H9 (cell line): ENCODE measurements at regions not wholly inside any gene's neighbourhood (a gene's known extent, or its start where the extent isn't known, plus 50 kb on each side); places are given as distances from the start of the nearest gene placed in this dataset.

ENCODE experiments used
- DNase-seq: peaks from one replicate; pipeline ENCODE4 v3.0.0-alpha.2; 2017
- H2AFZ ChIP-seq: one replicate; pipeline ENCODE4 v1.6.1; 2013; ENCODE audit warnings: mild to moderate bottlenecking, low read length, control low read depth, moderate library complexity
- H2AK5ac ChIP-seq: 2 replicates; pipeline ENCODE4 v1.6.1; 2013; ENCODE audit warnings: low read length, control low read depth, mixed read lengths; ENCODE audit not compliant: insufficient read length
- H2BK120ac ChIP-seq: one replicate; pipeline ENCODE4 v1.6.1; 2013; ENCODE audit warnings: low read depth, mild to moderate bottlenecking, low read length, control low read depth, inconsistent platforms; ENCODE audit not compliant: poor library complexity, severe bottlenecking
- H2BK12ac ChIP-seq: 2 replicates; pipeline ENCODE4 v1.6.1; 2013; ENCODE audit warnings: low read length, control low read depth, mixed read lengths, low read depth; ENCODE audit not compliant: insufficient read length
- H2BK15ac ChIP-seq: 2 replicates; pipeline ENCODE4 v1.6.1; 2013; ENCODE audit warnings: low read depth, low read length, control low read depth
- H2BK20ac ChIP-seq: one replicate; pipeline ENCODE4 v1.6.1; 2013; ENCODE audit warnings: low read depth, mild to moderate bottlenecking, low read length, control low read depth, inconsistent platforms; ENCODE audit not compliant: poor library complexity, severe bottlenecking
- H2BK5ac ChIP-seq: 2 replicates; pipeline ENCODE4 v1.6.1; 2013; ENCODE audit warnings: low read length, control low read depth, mixed read lengths; ENCODE audit not compliant: insufficient read length
- H3K14ac ChIP-seq: 2 replicates; pipeline ENCODE4 v1.6.1; 2013; ENCODE audit warnings: low read length, control low read depth; ENCODE audit not compliant: insufficient read depth
- H3K18ac ChIP-seq: 2 replicates; pipeline ENCODE4 v1.6.1; 2013; ENCODE audit warnings: low read depth, mild to moderate bottlenecking, mixed read lengths, low read length, control low read depth; ENCODE audit not compliant: insufficient read length
- H3K23ac ChIP-seq: 2 replicates; pipeline ENCODE4 v1.6.1; 2013; ENCODE audit warnings: low read length, control low read depth, mixed read lengths, low read depth; ENCODE audit not compliant: insufficient read length
- H3K23me2 ChIP-seq: 2 replicates; pipeline ENCODE4 v1.6.1; 2013; ENCODE audit warnings: low read depth, mild to moderate bottlenecking, mixed read lengths, low read length, control low read depth; ENCODE audit not compliant: insufficient read length, poor library complexity, severe bottlenecking
- H3K27ac ChIP-seq: 2 replicates; pipeline ENCODE4 v1.5.1; 2013; ENCODE audit warnings: low read length, control low read depth, mixed read lengths, low read depth; ENCODE audit not compliant: insufficient read length
- H3K27me3 ChIP-seq: 2 replicates; pipeline ENCODE4 v1.6.1; 2013; ENCODE audit warnings: low read length, control low read depth, inconsistent platforms; ENCODE audit not compliant: insufficient read depth
- H3K4ac ChIP-seq: 2 replicates; pipeline ENCODE4 v1.6.1; 2013; ENCODE audit warnings: low read depth, mild to moderate bottlenecking, control low read depth, inconsistent platforms, low read length, moderate library complexity
- H3K4me1 ChIP-seq: 2 replicates; pipeline ENCODE4 v1.6.1; 2013; ENCODE audit warnings: low read length, control low read depth, inconsistent platforms; ENCODE audit not compliant: insufficient read depth
- H3K4me2 ChIP-seq: 2 replicates; pipeline ENCODE4 v1.6.1; 2013; ENCODE audit warnings: low read length, control low read depth, mixed read lengths; ENCODE audit not compliant: insufficient read length, insufficient read depth
- H3K56ac ChIP-seq: 2 replicates; pipeline ENCODE4 v1.6.1; 2013; ENCODE audit warnings: low read depth, mild to moderate bottlenecking, mixed read lengths, low read length, control low read depth; ENCODE audit not compliant: insufficient read length
- H3K79me1 ChIP-seq: 2 replicates; pipeline ENCODE4 v1.6.1; 2013; ENCODE audit warnings: low read depth, mild to moderate bottlenecking, moderate library complexity, low read length, control low read depth, inconsistent platforms; ENCODE audit not compliant: insufficient read depth, poor library complexity, severe bottlenecking
- H3K79me2 ChIP-seq: 2 replicates; pipeline ENCODE4 v1.6.1; 2013; ENCODE audit warnings: low read length, control low read depth, inconsistent platforms; ENCODE audit not compliant: insufficient read depth
- H3K9ac ChIP-seq: 2 replicates; pipeline ENCODE4 v1.6.1; 2013; ENCODE audit warnings: low read length, control low read depth, mixed read lengths; ENCODE audit not compliant: insufficient read length; ENCODE audit errors: extremely low read depth
- H3K9me3 ChIP-seq: one replicate; pipeline ENCODE4 v1.6.1; 2013; ENCODE audit warnings: low read depth, low read length, inconsistent platforms; ENCODE audit not compliant: control insufficient read depth
- H3T11ph ChIP-seq: one replicate; pipeline ENCODE4 v1.6.1; 2013; ENCODE audit warnings: mild to moderate bottlenecking, low read length, control low read depth, inconsistent platforms
- H4K20me1 ChIP-seq: one replicate; pipeline ENCODE4 v1.6.1; 2013; ENCODE audit not compliant: control insufficient read depth, insufficient read length, insufficient read depth
- H4K5ac ChIP-seq: 2 replicates; pipeline ENCODE4 v1.6.1; 2013; ENCODE audit warnings: low read depth, mild to moderate bottlenecking, mixed read lengths, low read length, control low read depth; ENCODE audit not compliant: insufficient read length
- H4K8ac ChIP-seq: replicated peaks from 2 replicates; pipeline ENCODE4 v1.6.1; 2013; ENCODE audit warnings: low read length, control low read depth, mixed read lengths, low read depth; ENCODE audit not compliant: insufficient read length
- H4K91ac ChIP-seq: 2 replicates; pipeline ENCODE4 v1.6.1; 2013; ENCODE audit warnings: low read depth, mild to moderate bottlenecking, moderate library complexity, mixed read lengths, low read length, control low read depth; ENCODE audit not compliant: insufficient read length
- H3K27ac Mint-ChIP-seq, 3 experiments: 2 replicates in 2 of 3; 3 replicates in 1 of 3; pipeline ENCODE4 v1.8.0; 2020 to 2021; ENCODE audit warnings: mixed read lengths in 3 of 3, mild to moderate bottlenecking in 1 of 3, moderate library complexity in 1 of 3
- H3K27me3 Mint-ChIP-seq: 2 replicates; pipeline ENCODE4 v1.8.0; 2021; ENCODE audit warnings: low read depth, mild to moderate bottlenecking, moderate library complexity, mixed read lengths
- H3K36me3 Mint-ChIP-seq, 3 experiments: 2 replicates in 2 of 3; 3 replicates in 1 of 3; pipeline ENCODE4 v1.8.0; 2020 to 2021; ENCODE audit warnings: low read depth in 3 of 3, mixed read lengths in 3 of 3; ENCODE audit not compliant: insufficient read depth in 1 of 3
- H3K4me1 Mint-ChIP-seq, 2 experiments: 2 replicates each; pipeline ENCODE4 v1.8.0; 2020; ENCODE audit warnings: mixed read lengths in 2 of 2
- H3K4me3 Mint-ChIP-seq, 2 experiments: 2 replicates in 1 of 2; 3 replicates in 1 of 2; pipeline ENCODE4 v1.8.0; 2020 to 2021; ENCODE audit warnings: mild to moderate bottlenecking in 2 of 2, mixed read lengths in 2 of 2, moderate library complexity in 1 of 2
- H3K9me3 Mint-ChIP-seq, 2 experiments: 2 replicates in 1 of 2; 3 replicates in 1 of 2; pipeline ENCODE4 v1.8.0; 2020; ENCODE audit warnings: mild to moderate bottlenecking in 2 of 2, mixed read lengths in 2 of 2, moderate library complexity in 1 of 2
- WGBS: extraction: QIAGEN DNeasy Blood & Tissue Kit; methylation state at CpG from one replicate; pipeline ENCODE4 v1.1.7; 2013; ENCODE audit warnings: missing lambda C conversion rate, low lambda C conversion rate, mixed read lengths; ENCODE audit not compliant: insufficient read length; ENCODE audit errors: extremely low coverage; 5-methylcytosine and 5-hydroxymethylcytosine counted together
- TF ChIP-seq, protein P1 (sequence below): fragments of 200-600 bp; sonication (generic); conservative IDR thresholded peaks from 3 replicates; pipeline ENCODE4 v1.8.0; 2021; ENCODE audit warnings: antibody characterized with exemption, mild to moderate bottlenecking

DNA sequence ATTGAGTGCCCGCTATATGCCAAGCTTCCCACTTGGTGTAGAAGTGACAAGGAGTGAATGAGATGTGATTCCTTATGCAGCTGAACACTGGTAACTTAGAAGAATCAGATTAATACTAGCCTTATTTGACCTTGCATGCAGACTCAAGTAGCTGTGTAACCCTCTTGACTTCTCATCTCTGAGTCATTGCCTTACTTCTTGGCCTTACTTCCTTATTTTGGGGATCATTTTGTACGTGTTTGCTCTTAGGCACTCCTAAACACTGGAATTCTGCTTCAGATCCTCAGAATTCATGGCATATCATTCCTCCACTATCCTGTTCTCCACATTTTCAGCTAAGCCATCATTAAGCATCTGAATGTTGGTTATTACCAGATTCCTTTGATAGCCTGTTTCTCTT is 948.9 kb upstream of the ARRDC3 start:
- Histone ChIP-seq H4K91ac (no peak overlapping the region), H3K27me3 (no peaks in the 10 kb centered on the region), H3K4me1 (no peaks in the 10 kb centered on the region), H3K18ac (no peak overlapping the region), H2BK15ac (no peak overlapping the region), H2BK20ac (no peak overlapping the region), H3K9ac (no peak overlapping the region), H3K14ac (no peak overlapping the region), H4K20me1 (no peaks in the 10 kb centered on the region), H3K4me2 (no peak overlapping the region), H3K79me1 (no peaks in the 10 kb centered on the region), H2AFZ (no peak overlapping the region), H3K9me3 (no peaks in the 10 kb centered on the region), H4K5ac (no peak overlapping the region), H3K23ac (no peak overlapping the region), H2BK5ac (no peak overlapping the region), H3K27ac (no peak overlapping the region), H4K8ac (no peak overlapping the region), H3K79me2 (no peaks in the 10 kb centered on the region), H2BK12ac (no peak overlapping the region), H2BK120ac (no peak overlapping the region), H2AK5ac (no peak overlapping the region), H3T11ph (no peak overlapping the region), H3K56ac (no peak overlapping the region), H3K4ac (no peak overlapping the region), H3K23me2 (no peaks in the 10 kb centered on the region)
- H3K9me3 Mint-ChIP-seq = no peaks in the 10 kb centered on the region
- no peak overlapping the region for H3K4me3 Mint-ChIP-seq
- no peaks in the 10 kb centered on the region for H3K27me3 Mint-ChIP-seq
- TF ChIP-seq, protein P1, sequence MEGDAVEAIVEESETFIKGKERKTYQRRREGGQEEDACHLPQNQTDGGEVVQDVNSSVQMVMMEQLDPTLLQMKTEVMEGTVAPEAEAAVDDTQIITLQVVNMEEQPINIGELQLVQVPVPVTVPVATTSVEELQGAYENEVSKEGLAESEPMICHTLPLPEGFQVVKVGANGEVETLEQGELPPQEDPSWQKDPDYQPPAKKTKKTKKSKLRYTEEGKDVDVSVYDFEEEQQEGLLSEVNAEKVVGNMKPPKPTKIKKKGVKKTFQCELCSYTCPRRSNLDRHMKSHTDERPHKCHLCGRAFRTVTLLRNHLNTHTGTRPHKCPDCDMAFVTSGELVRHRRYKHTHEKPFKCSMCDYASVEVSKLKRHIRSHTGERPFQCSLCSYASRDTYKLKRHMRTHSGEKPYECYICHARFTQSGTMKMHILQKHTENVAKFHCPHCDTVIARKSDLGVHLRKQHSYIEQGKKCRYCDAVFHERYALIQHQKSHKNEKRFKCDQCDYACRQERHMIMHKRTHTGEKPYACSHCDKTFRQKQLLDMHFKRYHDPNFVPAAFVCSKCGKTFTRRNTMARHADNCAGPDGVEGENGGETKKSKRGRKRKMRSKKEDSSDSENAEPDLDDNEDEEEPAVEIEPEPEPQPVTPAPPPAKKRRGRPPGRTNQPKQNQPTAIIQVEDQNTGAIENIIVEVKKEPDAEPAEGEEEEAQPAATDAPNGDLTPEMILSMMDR = no peak
- no CpG with 5 or more reads among the region's 2 CpGs for WGBS
- H3K4me1 Mint-ChIP-seq = no peaks in the 10 kb centered on the region
- no peak for DNase-seq
- no peak overlapping the region for H3K27ac Mint-ChIP-seq
- H3K36me3 Mint-ChIP-seq = no peaks in the 10 kb centered on the region
